ENCODE measurements at regions not wholly inside any gene's neighbourhood (a gene's known extent, or its start where the extent isn't known, plus 50 kb on each side); places are given as distances from the start of the nearest gene placed in this dataset.
"Not testable (repeated sequence)": the region's sequence is repeated elsewhere in the genome, so short reads cannot be mapped to it uniquely, and the experiment has no call there.

DNA sequence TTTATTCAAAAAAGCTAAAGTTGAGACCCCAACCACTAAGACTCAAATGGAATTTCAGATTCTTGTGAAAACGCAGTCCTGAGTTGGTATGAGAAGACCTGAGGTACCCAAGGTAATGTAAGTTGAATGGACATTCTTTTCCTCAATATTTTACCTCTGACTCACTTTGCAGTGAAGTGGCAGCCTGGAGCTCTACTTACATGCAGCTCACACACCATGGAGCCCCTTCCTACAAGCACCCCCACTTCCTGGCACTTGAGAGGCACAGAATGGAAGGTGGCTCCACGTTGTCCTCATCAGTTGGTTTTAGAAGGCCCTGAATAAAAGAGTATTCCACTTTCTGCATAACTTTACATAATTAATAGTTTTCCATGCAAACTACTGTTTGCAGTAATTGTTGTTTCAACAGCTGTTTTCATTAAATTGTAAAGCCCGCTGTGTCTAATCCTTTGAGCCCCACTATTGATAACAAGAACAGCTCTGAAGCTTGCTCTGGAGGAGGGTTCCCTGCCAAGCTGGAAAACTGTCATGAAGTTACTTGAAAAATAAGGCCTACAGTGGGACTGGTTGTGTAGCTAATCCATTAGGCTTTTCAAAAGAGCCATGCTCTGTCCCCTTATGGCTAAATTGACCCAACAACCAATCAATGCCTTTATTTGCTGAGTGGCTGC, 102.2 kb upstream of the SPATA31D4 start:
- no peak overlapping the region for H3K4me3 ChIP-seq (ENCODE audit: low read depth, low read length)
- TF ChIP-seq, protein P1, sequence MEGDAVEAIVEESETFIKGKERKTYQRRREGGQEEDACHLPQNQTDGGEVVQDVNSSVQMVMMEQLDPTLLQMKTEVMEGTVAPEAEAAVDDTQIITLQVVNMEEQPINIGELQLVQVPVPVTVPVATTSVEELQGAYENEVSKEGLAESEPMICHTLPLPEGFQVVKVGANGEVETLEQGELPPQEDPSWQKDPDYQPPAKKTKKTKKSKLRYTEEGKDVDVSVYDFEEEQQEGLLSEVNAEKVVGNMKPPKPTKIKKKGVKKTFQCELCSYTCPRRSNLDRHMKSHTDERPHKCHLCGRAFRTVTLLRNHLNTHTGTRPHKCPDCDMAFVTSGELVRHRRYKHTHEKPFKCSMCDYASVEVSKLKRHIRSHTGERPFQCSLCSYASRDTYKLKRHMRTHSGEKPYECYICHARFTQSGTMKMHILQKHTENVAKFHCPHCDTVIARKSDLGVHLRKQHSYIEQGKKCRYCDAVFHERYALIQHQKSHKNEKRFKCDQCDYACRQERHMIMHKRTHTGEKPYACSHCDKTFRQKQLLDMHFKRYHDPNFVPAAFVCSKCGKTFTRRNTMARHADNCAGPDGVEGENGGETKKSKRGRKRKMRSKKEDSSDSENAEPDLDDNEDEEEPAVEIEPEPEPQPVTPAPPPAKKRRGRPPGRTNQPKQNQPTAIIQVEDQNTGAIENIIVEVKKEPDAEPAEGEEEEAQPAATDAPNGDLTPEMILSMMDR (IDR thresholded peaks at IDR 0.05; ENCODE audit: control insufficient read depth, extremely low read depth, insufficient read depth), result no peak
- no peak for DNase-seq (ENCODE audit: low read depth)

DNA sequence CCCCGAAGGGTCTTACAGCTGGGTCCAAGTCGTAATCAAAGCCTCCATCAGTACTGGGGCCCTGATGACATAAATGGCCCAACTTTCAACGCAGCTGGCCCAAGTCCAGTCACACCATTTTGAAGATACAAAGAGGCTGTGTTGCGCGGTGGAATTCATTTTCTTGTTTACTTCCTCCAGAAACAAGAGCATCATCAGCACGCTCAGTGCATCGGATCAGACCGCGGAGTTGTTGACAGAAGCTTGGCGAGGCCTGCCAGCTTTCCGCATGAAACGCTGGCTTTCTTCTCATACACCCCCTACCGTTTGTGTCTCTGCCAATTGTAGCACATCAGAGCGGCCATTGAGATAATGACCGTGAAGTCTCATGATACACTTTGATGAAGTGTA, 101.7 kb upstream of the SPATA31D4 start:
- DNase-seq (ENCODE audit: low read depth), result no peak
- H3K4me3 ChIP-seq (ENCODE audit: low read depth, low read length), result no peak overlapping the region
- TF ChIP-seq, protein P1 (IDR thresholded peaks at IDR 0.05; ENCODE audit: control insufficient read depth, extremely low read depth, insufficient read depth), result no peak

DNA sequence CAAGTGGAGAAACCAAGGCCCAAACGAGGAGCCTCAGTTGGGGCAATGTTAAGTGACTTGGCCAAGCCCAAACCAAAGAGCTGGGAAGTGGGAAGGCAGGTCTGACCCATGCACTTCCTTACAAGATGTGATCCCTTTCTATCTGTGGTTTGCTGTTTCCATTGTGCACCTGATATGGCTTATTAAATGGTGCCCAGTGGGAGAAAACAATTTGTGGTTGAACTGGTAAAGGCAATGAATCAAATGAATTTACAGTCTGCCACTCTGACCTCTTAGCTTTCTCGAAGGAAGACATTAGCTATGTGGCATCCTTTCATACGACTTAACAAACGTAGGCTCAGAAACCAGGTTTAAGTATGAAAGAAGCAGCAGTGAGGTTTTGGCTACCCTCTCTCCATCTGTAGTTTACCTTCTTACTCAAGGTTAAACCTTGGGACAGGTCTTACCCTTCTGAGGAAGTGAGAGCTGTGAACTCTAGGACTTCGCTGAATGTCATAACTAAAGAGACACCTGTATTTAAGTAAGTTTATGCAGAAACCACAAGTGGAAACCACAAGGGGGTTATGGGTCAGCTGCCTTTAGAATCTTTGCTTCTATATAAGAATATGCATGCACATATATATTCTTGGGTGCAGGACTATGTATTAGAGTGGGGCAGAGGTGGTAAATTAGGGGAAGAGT, 100.5 kb upstream of the SPATA31D4 start:
- no peak overlapping the region for H3K4me3 ChIP-seq (ENCODE audit: low read depth, low read length)
- TF ChIP-seq, protein P1 (IDR thresholded peaks at IDR 0.05; ENCODE audit: control insufficient read depth, extremely low read depth, insufficient read depth), result no peak
- DNase-seq (ENCODE audit: low read depth), result no peak

DNA sequence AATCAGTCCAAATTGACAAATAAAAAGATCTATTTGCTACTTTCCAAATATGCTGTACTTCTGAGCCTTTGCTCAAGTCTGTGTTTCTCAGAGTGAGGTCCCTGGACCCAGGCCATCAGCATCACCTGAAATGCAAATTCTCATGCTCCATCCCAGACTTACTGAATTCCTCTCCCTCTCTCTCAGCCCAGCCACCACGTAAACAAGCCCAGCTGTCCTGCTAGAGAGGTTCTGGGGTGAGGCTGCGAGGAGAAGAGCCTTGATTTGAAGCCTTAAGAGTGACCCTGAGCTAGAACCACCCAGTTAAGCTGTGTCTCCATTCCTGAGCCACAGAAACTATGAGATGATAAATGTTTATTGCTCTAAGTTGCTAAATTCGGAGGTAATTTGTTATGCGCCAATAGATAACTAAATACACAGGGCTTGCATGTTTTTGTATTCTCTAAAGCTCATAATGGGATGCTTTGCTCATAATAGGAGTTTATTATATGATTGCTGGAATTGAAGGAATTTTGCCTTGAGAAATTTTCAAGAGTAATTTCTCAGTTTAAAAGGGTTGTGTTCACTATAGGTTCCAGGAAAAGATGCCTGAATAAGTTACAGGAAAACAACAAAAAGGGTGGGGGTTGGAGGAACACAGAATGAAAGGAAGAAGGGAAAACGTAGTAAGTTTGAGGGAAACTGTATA, 98.9 kb upstream of the SPATA31D4 start:
- no peak overlapping the region for H3K4me3 ChIP-seq (ENCODE audit: low read depth, low read length)
- DNase-seq (ENCODE audit: low read depth), result no peak
- TF ChIP-seq, protein P1 (IDR thresholded peaks at IDR 0.05; ENCODE audit: control insufficient read depth, extremely low read depth, insufficient read depth), result no peak

DNA sequence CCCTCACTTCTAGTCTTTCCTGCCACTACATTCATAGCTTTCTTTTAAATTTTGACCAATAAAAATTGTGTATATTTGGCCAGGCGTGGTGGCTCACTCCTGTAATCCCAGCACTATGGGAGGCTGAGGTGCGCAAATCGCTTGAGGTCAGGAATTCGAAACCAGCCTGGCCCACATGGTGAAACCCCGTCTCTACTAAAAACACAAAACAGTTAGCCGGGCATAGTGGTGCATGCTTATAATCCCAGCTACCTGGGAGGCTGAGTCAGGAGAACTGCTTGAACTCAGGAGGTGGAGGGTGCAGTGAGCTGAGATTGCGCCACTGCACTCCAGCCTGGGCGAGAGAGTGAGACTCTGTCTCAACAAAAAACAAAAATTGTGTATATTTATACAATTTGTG, 97.8 kb upstream of the SPATA31D4 start:
- DNase-seq (ENCODE audit: low read depth); H3K4me3 ChIP-seq (ENCODE audit: low read depth, low read length): not testable (repeated sequence)

DNA sequence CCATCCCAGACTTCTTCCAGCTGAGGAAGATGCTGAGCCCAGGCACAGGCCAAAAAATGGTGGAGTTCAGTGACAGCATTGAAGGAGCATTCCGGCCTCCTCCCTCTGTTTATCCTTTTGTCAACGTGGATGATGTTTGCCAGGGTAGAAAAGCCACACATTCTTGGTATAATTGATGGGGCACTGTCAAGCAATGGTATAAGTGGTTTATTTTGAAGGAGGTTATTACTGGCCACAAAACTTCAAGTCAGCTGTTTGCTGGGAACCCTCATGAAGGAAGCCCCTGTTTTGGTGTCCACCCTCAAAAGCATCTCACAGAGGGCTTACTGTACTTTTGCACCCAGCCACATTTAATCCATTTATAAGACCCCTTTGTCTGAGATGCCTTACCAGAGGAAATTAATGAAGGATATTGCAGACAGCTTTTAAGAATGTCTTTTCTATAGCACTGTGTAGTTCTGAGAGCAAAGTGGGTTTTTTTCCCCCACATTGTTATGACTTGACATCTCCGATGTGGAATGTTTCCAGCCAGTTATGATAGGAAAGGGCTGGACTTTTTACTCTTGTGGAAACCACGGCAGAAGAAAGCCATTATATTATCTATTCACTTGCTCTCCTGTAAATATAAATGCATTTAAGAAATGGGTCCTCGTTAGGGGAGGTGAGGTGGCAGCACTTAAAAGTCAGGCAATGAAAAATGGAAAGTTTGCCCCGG, 95.5 kb upstream of the SPATA31D4 start:
- TF ChIP-seq, protein P1 (IDR thresholded peaks at IDR 0.05; ENCODE audit: control insufficient read depth, extremely low read depth, insufficient read depth), result no peak
- H3K4me3 ChIP-seq (ENCODE audit: low read depth, low read length), result no peak overlapping the region
- no peak for DNase-seq (ENCODE audit: low read depth)

Measured in LNCaP clone FGC (cell line).